Left lung (tissue), 4 donors: ENCODE measurements at regions not wholly inside any gene's neighbourhood (a gene's known extent, or its start where the extent isn't known, plus 50 kb on each side); places are given as distances from the start of the nearest gene placed in this dataset.

Experiments used
- ATAC-seq: fragments of 200-7000 bp; cut with Tn5 transposase; one replicate; pipeline ENCODE4 v1.9.1; 2020; ENCODE audit warnings: moderate library complexity
- DNase-seq, 4 donors: peaks; one replicate each; pipeline ENCODE4 v3.0.0-alpha.2; 2013 to 2020
- H3K27ac ChIP-seq, 2 donors: fragments of 200-600 bp; sonication (generic) in 1 of 2; one replicate each; pipeline versions ENCODE4 v1.5.0 to v1.8.0; 2020 to 2021
- H3K27me3 ChIP-seq, 2 donors: fragments of 200-600 bp; sonication (generic) in 1 of 2; one replicate each; pipeline versions ENCODE4 v1.5.0 to v1.8.0; 2020 to 2021
- H3K36me3 ChIP-seq, 2 donors: fragments of 200-600 bp; sonication (generic) in 1 of 2; one replicate each; pipeline versions ENCODE4 v1.5.0 to v1.8.0; 2020 to 2021
- H3K4me1 ChIP-seq, 2 donors: fragments of 200-600 bp; one replicate each; pipeline ENCODE4 v1.8.0; 2021
- H3K4me3 ChIP-seq, 2 donors: fragments of 200-600 bp; sonication (generic) in 1 of 2; one replicate each; pipeline versions ENCODE4 v1.5.0 to v1.8.0; 2020 to 2021; ENCODE audit warnings: mild to moderate bottlenecking in 1 of 2
- H3K9me3 ChIP-seq, 2 donors: fragments of 200-600 bp; sonication (generic) in 1 of 2; one replicate each; pipeline versions ENCODE4 v1.5.0 to v1.8.0; 2020 to 2021
- intact Hi-C, 2 donors: fragments of 100-400 bp; cut with DNase I; formaldehyde crosslinking; loops; one replicate each; pipeline versions ENCODE4 v1.11.2 to v1.14.2; 2022
- TF ChIP-seq, protein P1 (sequence below), 2 donors: fragments of 200-600 bp; sonication (generic) in 1 of 2; IDR thresholded peaks; one replicate each; pipeline versions ENCODE4 v1.5.0 to v1.8.0; 2021; ENCODE audit warnings: antibody characterized with exemption in 2 of 2
- donor health status: DM: no; HTN: yes; CAD: no.
- donor health status: DM: no; HTN: no; CAD: no.

DNA sequence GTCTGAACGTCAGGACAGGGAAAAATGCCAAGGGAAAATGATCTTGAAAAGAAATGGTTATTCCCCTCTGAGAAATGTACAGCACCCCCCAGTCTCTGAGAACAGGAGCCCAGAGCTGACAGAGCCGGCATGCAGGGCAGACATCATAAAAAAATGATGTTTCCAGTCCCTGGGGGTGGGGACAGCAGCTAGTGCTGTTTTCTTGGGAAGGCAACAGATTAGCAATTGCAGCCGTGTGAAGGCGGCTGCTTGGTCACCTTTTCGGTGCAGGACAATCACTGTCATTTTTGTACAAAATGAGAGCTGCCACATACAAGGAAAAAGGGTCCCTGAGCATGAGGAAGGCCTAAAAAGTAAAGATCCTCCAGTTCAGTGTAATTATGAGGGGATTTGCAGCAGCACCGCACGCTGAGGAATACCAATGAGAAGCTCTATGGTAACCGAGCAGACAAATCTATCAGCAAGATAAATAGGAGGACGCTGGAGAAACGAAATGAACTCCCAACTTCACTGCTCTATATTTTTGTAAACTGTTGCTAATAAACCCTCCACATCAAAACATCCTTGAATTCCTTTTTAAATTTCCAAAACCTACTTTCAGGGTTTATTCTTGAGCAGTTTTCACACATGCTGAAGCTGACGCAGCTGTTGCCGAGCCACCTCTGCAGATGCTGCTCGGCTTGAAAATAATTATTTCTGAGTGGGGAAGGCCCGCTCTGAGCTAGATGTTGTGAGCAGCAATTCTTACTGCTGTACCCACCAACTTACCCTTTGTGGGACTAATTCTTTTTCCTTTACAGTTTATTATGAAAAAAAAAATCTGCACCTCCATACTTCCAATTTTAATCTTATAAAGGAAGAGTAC, 98.2 kb upstream of the NEBL start:
- no peaks in the 10 kb centered on the region for H3K36me3 ChIP-seq
- intact Hi-C loops: no loop called here
- no peak overlapping the region for H3K4me3 ChIP-seq
- H3K4me1 ChIP-seq: no peaks in the 10 kb centered on the region
- no peaks in the 10 kb centered on the region for H3K9me3 ChIP-seq
- H3K27me3 ChIP-seq: no peaks in the 10 kb centered on the region
- H3K27ac ChIP-seq: peak overlapping the region in 1 of 2 donors; percentile 42
- ATAC-seq (no peak), DNase-seq (peak in 2 of 4 donors; percentile 12 to 17)
- TF ChIP-seq, protein P1, sequence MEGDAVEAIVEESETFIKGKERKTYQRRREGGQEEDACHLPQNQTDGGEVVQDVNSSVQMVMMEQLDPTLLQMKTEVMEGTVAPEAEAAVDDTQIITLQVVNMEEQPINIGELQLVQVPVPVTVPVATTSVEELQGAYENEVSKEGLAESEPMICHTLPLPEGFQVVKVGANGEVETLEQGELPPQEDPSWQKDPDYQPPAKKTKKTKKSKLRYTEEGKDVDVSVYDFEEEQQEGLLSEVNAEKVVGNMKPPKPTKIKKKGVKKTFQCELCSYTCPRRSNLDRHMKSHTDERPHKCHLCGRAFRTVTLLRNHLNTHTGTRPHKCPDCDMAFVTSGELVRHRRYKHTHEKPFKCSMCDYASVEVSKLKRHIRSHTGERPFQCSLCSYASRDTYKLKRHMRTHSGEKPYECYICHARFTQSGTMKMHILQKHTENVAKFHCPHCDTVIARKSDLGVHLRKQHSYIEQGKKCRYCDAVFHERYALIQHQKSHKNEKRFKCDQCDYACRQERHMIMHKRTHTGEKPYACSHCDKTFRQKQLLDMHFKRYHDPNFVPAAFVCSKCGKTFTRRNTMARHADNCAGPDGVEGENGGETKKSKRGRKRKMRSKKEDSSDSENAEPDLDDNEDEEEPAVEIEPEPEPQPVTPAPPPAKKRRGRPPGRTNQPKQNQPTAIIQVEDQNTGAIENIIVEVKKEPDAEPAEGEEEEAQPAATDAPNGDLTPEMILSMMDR (IDR thresholded peaks at IDR 0.05): no peak

DNA sequence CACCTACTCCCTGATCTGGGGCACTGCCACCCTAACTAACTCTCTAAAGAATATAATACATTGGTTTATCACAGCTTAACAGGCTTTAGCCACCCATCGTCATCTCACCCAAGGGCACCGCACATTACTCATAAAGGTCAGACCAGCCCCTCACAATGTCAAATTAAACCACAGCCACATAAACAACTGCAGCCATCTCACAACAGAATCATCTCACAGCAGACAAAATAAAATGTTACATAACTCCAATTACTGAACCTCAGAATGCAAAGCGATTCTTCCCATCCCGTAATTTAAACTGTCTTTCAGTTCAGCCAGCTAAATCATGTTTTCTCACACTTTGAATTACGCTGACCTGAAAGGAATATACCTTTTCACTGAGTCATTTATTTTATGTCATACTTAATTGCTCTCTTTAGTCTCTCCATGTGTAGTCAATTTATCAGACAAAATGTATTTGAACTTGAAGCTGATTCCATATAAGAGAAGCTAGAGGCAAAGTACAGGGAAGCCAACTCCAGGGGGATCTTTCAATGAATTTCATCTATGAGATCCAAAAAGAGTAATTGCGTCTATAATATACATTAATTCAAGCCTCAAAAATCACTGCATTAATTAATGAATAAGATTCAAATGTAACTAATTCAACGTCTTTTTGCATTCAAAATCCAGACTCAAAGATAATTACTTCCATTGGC, 96.9 kb upstream of the NEBL start:
- intact Hi-C loops: no loop called here
- Histone ChIP-seq H3K27ac (no peak overlapping the region), H3K4me1 (no peaks in the 10 kb centered on the region), H3K4me3 (no peak overlapping the region), H3K27me3 (no peaks in the 10 kb centered on the region), H3K9me3 (no peaks in the 10 kb centered on the region), H3K36me3 (no peaks in the 10 kb centered on the region)
- DNase-seq: no peak
- no peak for ATAC-seq
- TF ChIP-seq, protein P1 (IDR thresholded peaks at IDR 0.05): no peak

DNA sequence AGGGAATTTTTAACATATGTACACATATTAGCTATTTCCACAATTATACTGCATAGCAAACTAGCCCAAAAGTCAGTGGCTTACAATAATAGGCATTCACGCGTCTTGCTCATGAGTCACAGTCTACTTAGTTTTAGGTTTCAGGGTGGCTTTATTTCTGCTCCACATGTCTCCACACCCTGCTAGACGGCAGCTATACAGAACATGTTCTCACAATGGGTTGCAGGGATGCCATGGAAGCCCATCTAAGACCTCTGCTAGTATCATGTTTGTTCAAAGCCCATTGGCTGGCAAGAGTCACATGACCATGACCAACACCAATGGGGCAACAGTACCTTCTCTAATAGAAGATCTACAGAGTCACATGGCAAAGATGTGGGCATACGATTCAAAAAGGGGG, 96.3 kb upstream of the NEBL start:
- H3K4me3 ChIP-seq: no peak overlapping the region
- H3K27me3 ChIP-seq: no peaks in the 10 kb centered on the region
- no peaks in the 10 kb centered on the region for H3K4me1 ChIP-seq
- DNase-seq (no peak), ATAC-seq (no peak)
- no peak overlapping the region for H3K27ac ChIP-seq
- H3K36me3 ChIP-seq: no peaks in the 10 kb centered on the region
- intact Hi-C loops: no loop called here
- TF ChIP-seq, protein P1 (IDR thresholded peaks at IDR 0.05): no peak
- no peaks in the 10 kb centered on the region for H3K9me3 ChIP-seq

DNA sequence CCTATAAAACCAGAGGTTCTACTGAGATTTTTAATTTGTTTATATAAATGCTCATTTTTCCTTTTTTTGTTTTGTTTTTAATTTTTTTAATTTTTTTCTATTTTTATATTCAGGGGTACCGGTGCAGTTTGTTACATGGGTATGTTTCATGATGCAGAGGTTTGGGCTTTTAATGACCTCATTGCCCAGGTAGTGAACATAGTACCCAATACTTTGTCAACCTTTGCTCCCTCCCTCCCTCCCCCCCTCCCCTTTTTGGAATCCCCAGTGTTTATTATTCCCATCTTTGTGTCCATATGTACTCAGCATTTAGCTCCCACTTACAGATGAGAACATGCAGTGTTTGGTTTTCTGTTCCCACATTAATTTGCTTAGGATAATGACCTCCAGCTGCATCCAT, 94.4 kb upstream of the NEBL start:
- TF ChIP-seq, protein P1 (IDR thresholded peaks at IDR 0.05): no peak
- H3K27me3 ChIP-seq: no peaks in the 10 kb centered on the region
- DNase-seq: no peak
- no peak overlapping the region for H3K4me3 ChIP-seq
- no peak overlapping the region for H3K27ac ChIP-seq
- H3K36me3 ChIP-seq: no peaks in the 10 kb centered on the region
- ATAC-seq: no peak
- H3K9me3 ChIP-seq: no peaks in the 10 kb centered on the region
- no peaks in the 10 kb centered on the region for H3K4me1 ChIP-seq
- intact Hi-C loops: no loop called here

DNA sequence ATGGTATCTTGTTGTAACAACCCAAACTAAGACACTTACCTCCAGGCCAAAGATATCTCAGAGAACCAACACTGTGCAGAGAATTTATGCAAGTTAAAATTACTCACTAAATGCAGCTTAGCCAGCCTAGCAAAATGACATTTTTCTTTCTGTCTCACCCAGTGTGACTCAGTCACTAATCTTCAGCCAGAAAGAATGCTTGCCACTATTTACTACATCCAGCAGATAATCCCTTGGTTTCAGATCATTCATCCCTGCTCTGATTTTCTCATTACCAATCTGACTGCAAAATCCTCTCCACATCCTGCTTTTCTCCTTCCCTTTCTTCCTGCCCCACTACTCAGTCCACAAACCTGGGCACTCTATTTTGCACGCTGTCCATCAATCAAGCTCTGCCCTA, 93.5 kb upstream of the NEBL start:
- Histone ChIP-seq H3K4me3 (no peak overlapping the region), H3K9me3 (no peaks in the 10 kb centered on the region), H3K36me3 (no peaks in the 10 kb centered on the region), H3K4me1 (no peaks in the 10 kb centered on the region), H3K27ac (peak overlapping the region in 1 of 2 donors; percentile 13), H3K27me3 (no peaks in the 10 kb centered on the region)
- intact Hi-C loops: no loop called here
- TF ChIP-seq, protein P1 (IDR thresholded peaks at IDR 0.05): no peak
- ATAC-seq (peak; percentile 42), DNase-seq (no peak)
